ENCODE measurements at regions not wholly inside any gene's neighbourhood (a gene's known extent, or its start where the extent isn't known, plus 50 kb on each side); places are given as distances from the start of the nearest gene placed in this dataset.
"Not testable (repeated sequence)": the region's sequence is repeated elsewhere in the genome, so short reads cannot be mapped to it uniquely, and the experiment has no call there.

DNA sequence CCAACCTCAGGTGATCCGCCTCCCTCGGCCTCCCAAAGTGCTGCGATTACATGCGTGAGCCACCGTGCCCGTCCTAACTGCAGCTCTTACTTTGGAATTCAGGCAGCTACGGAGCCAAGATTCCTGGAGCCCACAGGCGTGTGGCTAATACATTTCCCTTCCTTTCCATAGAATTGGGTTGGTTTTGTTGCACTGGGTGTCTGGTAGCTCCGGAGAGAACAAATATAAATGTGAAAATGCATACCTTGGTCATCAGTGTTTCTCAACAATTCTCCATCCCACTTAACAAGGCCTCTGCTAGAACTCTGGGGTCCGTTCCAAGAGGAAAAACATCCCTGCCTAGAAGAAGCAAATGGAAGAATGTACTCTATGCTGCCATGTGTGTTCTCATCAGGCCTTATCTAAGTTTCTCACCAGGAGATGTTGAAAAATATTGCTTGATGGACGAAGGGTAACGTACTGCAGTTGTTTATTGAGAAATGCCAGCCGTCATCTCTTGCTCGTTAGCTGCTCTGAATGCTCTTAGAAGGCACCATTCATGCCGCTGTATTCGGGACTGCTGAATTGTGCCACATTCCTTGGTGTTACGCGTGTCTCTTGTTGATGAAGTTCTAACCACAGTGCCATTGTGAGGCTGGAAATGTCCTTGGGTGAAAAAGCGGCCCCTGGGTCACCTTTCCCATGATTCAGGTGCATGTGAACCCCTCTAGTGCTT lies 50.5 kb upstream of the CD99 start:
- no peak for DNase-seq

GRCh38 chrX:2638279-2638678 lies 52.8 kb upstream of the CD99 start:
- DNase-seq, result no peak

DNA sequence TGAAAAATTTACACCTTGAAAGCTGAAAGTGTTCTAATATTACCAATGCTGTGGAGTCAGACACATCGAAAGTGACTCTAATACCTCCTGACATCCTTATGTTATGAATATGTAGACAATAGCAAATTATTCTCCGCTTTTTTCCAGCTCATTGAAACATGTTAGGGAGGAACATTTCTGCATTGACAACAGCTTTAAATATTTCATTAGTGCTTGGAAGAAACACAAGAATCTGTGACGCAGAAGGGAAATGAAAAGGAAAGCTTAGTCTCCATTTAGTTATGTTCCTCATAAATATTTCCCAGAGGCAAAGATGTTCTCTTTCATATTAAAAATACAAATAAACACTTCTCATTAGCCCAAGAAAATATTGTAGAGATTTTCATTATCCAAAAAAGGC lies 55.8 kb upstream of the CD99 start:
- DNase-seq, result no peak

- DNase-seq, result no peak
These were observed 58.3 kb upstream of the CD99 start for GRCh38 chrX:2632533-2633504.

DNA sequence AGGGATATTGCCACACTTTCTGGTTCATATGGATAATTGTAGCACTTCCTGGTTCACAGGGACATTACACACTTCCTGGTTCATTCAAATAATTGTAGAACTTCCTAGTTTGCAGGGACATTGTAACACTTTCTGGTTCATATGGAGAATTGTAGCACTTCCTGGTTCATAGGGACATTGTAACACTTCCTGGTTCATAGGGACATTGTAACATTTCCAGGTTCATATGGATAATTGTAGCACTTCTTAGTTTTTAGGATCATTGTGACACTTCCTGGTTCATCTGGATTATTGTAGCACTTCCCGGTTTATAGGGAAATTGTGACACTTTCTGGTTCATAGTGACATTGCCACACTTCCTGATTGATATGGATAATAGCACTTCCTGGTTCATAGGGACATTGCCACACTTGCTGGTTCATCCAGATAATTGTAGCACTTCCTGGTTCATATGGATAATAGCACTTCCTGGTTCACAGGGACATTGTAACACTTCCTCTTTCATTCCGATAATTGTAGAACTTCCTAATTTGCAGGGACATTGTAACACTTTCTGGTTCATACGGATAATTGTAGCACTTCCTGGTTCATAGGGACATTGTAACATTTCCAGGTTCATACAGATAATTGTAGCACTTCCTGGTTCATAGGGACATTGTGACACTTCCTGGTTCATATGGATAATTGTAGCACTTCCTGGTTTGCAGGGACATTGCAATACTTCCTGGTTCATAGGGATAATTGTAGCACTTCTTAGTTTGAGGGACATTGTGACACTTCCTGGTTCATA lies 59.2 kb upstream of the CD99 start:
- no peak for DNase-seq

DNA sequence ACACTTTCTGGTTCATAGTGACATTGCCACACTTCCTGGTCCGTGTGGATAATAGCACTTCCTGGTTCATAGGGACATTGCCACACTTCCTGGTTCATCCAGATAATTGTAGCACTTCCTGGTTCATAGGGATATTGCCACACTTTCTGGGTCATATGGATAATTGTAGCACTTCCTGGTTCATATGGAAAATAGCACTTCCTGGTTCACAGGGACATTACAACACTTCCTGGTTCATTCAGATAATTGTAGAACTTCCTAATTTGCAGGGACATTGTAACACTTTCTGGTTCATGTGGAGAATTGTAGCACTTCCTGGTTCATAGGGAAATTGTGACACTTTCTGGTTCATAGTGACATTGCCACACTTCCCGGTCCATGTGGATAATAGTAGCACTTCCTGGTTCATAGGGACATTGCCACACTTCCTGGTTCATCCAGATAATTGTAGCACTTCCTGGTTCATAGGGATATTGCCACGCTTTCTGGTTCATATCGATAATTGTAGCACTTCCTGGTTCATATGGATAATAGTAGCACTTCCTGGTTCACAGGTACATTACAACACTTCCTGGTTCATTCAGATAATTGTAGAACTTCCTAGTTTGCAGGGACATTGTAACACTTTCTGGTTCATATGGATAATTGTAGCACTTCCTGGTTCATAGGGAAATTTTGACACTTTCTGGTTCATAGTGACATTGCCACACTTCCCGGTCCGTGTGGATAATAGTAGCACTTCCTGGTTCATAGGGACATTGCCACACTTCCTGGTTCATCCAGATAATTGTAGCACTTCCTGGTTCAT lies 60.0 kb upstream of the CD99 start:
- DNase-seq, result not testable (repeated sequence)

DNA sequence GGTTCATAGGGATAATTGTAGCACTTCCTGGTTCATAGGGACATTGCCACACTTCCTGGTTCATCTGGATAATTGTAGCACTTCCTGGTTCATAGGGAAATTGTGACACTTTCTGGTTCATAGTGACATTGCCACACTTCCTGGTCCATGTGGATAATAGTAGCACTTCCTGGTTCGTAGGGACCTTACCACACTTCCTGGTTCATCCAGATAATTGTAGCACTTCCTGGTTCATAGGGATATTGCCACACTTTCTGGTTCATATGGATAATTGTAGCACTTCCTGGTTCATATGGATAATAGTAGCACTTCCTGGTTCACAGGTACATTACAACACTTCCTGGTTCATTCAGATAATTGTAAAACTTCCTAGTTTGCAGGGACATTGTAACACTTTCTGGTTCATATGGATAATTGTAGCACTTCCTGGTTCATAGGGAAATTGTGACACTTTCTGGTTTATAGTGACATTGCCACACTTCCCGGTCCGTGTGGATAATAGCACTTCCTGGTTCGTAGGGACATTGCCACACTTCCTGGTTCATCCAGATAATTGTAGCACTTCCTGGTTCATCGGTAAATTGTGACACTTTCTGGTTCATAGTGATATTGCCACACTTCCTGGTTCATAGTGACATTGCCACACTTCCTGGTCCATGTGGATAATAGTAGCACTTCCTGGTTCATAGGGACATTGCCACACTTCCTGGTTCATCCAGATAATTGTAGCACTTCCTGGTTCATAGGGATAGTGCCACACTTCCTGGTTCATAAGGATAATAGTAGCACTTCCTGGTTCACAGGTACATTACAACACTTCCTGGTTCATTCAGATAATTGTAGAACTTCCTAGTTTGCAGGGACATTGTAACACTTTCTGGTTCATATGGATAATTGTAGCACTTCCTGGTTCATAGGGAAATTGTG lies 60.8 kb upstream of the CD99 start:
- not testable (repeated sequence) for DNase-seq

- DNase-seq, result no peak
These were observed 61.6 kb upstream of the CD99 start for GRCh38 chrX:2629316-2630007.

DNA sequence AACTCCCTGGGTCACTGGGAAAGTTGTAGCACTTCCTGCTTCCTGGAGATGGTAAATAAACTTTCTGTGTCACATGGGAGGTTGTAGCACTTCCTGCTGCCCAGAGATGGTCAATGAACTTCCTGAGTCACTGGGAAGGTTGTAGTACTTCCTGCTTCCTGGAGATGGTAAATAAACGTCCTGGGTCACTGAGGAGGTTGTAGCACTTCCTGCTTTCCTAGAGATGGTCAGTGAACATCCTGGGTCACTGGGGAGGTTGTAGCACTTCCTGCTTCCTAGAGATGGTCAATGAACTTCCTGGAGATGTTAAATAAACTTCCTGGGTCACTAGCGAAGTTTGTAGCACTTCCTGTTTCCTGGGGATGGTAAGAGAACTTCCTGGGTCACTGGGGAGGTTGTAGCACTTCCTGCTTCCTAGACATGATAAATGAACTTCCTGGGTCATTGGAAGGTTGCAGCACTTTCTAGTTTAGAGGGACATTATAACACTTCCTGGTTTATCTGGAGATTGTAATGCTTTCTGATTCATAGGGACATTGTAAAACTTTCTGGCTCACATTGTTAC lies 62.3 kb upstream of the CD99 start:
- no peak for DNase-seq

- no peak for DNase-seq
These were observed 63.7 kb upstream of the CD99 start for GRCh38 chrX:2627272-2627867.

DNA sequence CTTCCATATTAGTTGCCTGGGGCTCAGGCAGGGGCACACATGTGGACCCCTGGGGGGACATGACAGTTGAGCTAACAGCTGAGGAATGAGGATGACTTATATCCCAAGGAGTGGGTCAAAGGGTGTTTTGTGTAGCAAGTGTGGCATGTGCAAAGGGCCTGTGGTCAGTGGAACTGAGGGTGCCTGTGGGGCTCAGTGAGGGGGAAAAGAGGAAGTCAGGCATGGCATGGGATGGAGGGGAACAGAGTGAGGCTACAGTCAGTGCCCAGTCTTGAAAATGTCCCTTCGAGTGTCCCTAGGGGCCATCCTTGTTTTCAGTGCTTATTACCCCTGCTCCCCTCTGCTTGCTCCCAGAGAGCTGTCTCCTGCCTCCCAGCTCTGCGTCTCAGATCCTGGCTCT lies 64.3 kb upstream of the CD99 start:
- no peak for DNase-seq

- no peak for DNase-seq
These were observed 70.5 kb upstream of the CD99 start for GRCh38 chrX:2620576-2620975.

DNA sequence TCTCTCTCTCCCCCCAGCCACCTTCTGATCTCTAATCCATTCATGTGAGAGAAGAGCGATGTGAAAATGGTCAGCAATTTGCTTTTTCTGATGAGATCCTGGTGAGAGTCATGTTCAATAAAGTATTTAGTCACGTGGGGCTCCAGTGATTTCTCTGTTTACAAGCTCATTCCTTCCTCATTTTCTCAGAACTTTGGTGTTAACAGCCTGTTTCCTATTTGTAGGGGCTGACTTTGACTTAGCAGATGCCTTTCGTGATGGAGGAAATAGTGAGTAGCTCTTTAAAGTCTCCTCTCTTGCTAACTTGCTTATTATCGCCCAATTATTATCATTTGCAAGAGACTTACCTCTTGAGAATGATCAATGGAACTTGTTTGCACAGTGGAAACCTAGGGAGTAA lies 72.6 kb upstream of the CD99 start:
- DNase-seq, result no peak

DNA sequence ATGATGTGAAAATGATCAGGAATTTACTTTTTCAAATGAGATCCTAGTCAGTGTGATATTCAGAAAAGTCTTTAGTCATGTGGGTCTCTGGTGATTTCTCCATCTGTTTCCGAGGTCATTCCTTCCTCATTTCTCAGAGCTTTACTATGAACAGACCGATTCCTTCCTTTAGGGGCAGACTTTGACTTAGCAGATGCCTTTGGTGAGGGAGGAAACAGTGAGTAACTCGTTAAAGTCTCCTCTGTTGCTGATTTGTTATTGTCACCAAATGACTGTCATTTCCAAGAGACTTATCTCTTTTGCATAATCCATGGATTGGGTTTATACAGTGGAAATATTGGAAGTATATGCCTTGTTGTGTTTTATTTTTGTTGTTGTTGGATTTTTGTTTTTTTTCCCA lies 76.2 kb upstream of the CD99 start:
- DNase-seq, result no peak

- DNase-seq, result no peak
These were observed 80.6 kb upstream of the CD99 start for GRCh38 chrX:2610246-2611170.

- no peak for DNase-seq
These were observed 81.5 kb upstream of the CD99 start for GRCh38 chrX:2609431-2610238.

DNA sequence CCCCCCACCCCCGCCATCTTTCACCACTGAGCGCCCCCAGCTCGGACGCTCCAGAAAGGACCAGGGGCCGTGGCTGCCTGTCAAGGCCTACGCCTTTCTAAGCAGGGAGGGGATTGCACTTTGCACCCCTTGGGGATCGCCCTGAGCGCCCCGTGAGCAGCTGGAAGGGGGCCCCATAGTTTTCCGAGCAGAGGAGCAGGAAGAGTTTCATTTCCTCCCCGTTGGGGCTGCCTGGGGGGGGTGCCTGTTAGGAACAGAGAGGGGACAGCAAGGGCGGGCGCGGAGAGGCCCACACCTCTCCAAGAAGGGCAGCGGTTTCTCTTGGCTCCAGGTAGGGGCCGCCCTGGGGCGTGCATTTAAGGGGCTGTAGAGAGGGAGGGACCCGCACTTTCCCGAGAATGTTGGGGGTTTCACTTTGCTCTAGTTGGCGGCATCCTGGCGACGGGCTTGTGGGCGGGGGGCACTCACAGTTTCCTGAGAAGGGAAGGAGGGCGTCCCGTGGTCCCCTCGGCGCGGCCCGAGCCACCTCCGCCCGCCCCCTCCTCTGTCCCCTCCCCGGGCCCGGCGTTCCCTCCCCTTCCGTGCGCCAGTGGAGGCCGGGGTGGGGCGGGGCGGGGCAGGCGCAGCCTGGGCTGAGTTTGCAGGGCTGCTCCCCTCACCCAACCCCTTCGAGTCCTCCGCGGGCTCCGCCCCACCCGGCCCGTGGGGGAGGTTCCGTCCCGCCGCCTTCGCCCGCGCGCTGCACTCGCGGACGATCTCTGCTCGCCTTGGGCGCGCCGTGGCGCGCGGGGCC lies 82.3 kb upstream of the CD99 start:
- DNase-seq, result no peak
